ENCODE measurements at regions not wholly inside any gene's neighbourhood (a gene's known extent, or its start where the extent isn't known, plus 50 kb on each side); places are given as distances from the start of the nearest gene placed in this dataset.

GRCh38 chr16:5305023-5305422 is 207.4 kb upstream of the EEF2KMT start:
- intact Hi-C loops (cut with micrococcal nuclease) (no loop called here), dilution Hi-C loops (cut with HindIII; ENCODE audit: low sequenced_read_pairs, unreplicated experiment) (no loop called here), in situ Hi-C loops (cut with MboI; ENCODE audit: low sequenced_read_pairs) (no loop called here)
- no peak for ATAC-seq (ENCODE audit: low read depth)
- no peaks in the 10 kb centered on the region for H3K9me1 ChIP-seq (ENCODE audit: insufficient read depth, low read length)
- no peaks in the 10 kb centered on the region for H4K20me1 ChIP-seq (ENCODE audit: insufficient read depth, low read length)
- no peak overlapping the region for H3K4me3 ChIP-seq (ENCODE audit: insufficient read depth, low read depth, low read length)
- no peak overlapping the region for H3K4me2 ChIP-seq (ENCODE audit: low read depth, low read length)
- no peak overlapping the region for H2AK5ac ChIP-seq (ENCODE audit: low read depth, low read length)
- H3K36me3 ChIP-seq (ENCODE audit: control insufficient read depth, insufficient read depth, low read length) = no peaks in the 10 kb centered on the region
- no CpG with 5 or more reads among the region's 4 CpGs for WGBS, 2 experiments (ENCODE audit: extremely low coverage in 2 of 2, insufficient read length in 1 of 2)
- ChIA-PET POLR2A (ENCODE audit: unreplicated experiment) (no interaction called here), CTCF (no interaction called here)
- H2BK20ac ChIP-seq (ENCODE audit: low read depth, low read length) = no peak overlapping the region
- no peak overlapping the region for H2AK9ac ChIP-seq (replicated peaks; ENCODE audit: low read depth, low read length, poor library complexity)
- no peak overlapping the region for H3K23ac ChIP-seq (ENCODE audit: low read depth, low read length)
- TF ChIP-seq MAZ (IDR thresholded peaks at IDR 0.05; ENCODE audit: borderline replicate concordance, low read depth, low read length) = no peak
- no peak for TF ChIP-seq RAD21 (IDR thresholded peaks at IDR 0.05; ENCODE audit: low read length)
- TF ChIP-seq MAFK (IDR thresholded peaks at IDR 0.05; ENCODE audit: low read depth, low read length) = no peak
- no peak for TF ChIP-seq CEBPB (IDR thresholded peaks at IDR 0.05; ENCODE audit: low read depth, low read length)
- no peak for TF ChIP-seq USF2 (IDR thresholded peaks at IDR 0.05; ENCODE audit: low read depth, low read length)
- TF ChIP-seq BHLHE40 (IDR thresholded peaks at IDR 0.05; ENCODE audit: low read depth, low read length) = no peak
- TF ChIP-seq RCOR1 (IDR thresholded peaks at IDR 0.05; ENCODE audit: insufficient replicate concordance, low read length) = no peak
- no peak for TF ChIP-seq ELK1 (IDR thresholded peaks at IDR 0.05; ENCODE audit: borderline replicate concordance, low read depth, low read length)
- TF ChIP-seq FOS (IDR thresholded peaks at IDR 0.05; ENCODE audit: low read depth, low read length) = no peak
- no peak for TF ChIP-seq RFX5 (IDR thresholded peaks at IDR 0.05; ENCODE audit: low read depth, low read length)
- no peak for TF ChIP-seq NFE2L2 (IDR thresholded peaks at IDR 0.05; ENCODE audit: low read depth, low read length)
- TF ChIP-seq POLR2A (IDR thresholded peaks at IDR 0.05; ENCODE audit: low read depth, low read length) = no peak
- no peak for TF ChIP-seq CHD1 (IDR thresholded peaks at IDR 0.05; ENCODE audit: low read depth, low read length)
- TF ChIP-seq MXI1 (IDR thresholded peaks at IDR 0.05; ENCODE audit: borderline replicate concordance, low read depth, low read length) = no peak
- no peak for TF ChIP-seq CTCF (conservative IDR thresholded peaks at IDR 0.05; ENCODE audit: low read depth, low read length)
- TF ChIP-seq SMC3 (IDR thresholded peaks at IDR 0.05; ENCODE audit: low read depth, low read length) = no peak
- H3K79me1 ChIP-seq (ENCODE audit: low read depth in 1 of 2, low read length in 2 of 2) = no peaks in the 10 kb centered on the region
- H3K9ac ChIP-seq (ENCODE audit: low read depth, low read length) = no peak overlapping the region
- H3K4ac ChIP-seq (ENCODE audit: low read depth, low read length) = no peak overlapping the region
- no peak overlapping the region for H4K5ac ChIP-seq (ENCODE audit: low read depth, low read length)
- H3K27ac ChIP-seq (ENCODE audit: insufficient read depth, low read length) = no peak overlapping the region
- no peak overlapping the region for H2BK120ac ChIP-seq (ENCODE audit: low read depth, low read length)
- H2AFZ ChIP-seq (replicated peaks; ENCODE audit: low read length, poor library complexity) = no peak overlapping the region
- no peaks in the 10 kb centered on the region for H3K4me1 ChIP-seq (ENCODE audit: control insufficient read depth, insufficient read depth, low read length)
- DNase-seq = no peak
- no peak overlapping the region for H2BK15ac ChIP-seq (ENCODE audit: low read depth, low read length)
- H4K91ac ChIP-seq (ENCODE audit: insufficient read depth, low read depth, low read length) = no peak overlapping the region
- no peaks in the 10 kb centered on the region for H3K27me3 ChIP-seq (ENCODE audit: control insufficient read depth, insufficient read depth, low read length)
- BruUV-seq (replicated peaks) = no TSS peak
- H3K9me3 ChIP-seq (ENCODE audit: control insufficient read depth, insufficient read depth, low read length) = peaks cover 13% of the 10 kb centered on the region
- H4K8ac ChIP-seq (ENCODE audit: low read depth in 2 of 2, low read length in 2 of 2) = no peak overlapping the region
- no peak overlapping the region for H3K14ac ChIP-seq (replicated peaks; ENCODE audit: low read depth, low read length)
- no peak overlapping the region for H3K56ac ChIP-seq (ENCODE audit: extremely low read depth, insufficient read depth, low read length)
- no peak overlapping the region for H3K18ac ChIP-seq (ENCODE audit: low read depth, low read length)
- no peak overlapping the region for H2BK5ac ChIP-seq (ENCODE audit: low read depth, low read length, poor library complexity, severe bottlenecking)
